NCI-H2227 (cell line): ENCODE measurements at regions not wholly inside any gene's neighbourhood (a gene's known extent, or its start where the extent isn't known, plus 50 kb on each side); places are given as distances from the start of the nearest gene placed in this dataset.
"Not testable (repeated sequence)": the region's sequence is repeated elsewhere in the genome, so short reads cannot be mapped to it uniquely, and the experiment has no call there.

Source experiments
- DNase-seq: peaks from one replicate; lab custom pipeline; 2025; ENCODE audit not compliant: unreplicated experiment; lab: John Stamatoyannopoulos, UW

GRCh38 chr5:21484498-21484889 lies 1368.7 kb downstream of the CDH12 start:
- not testable (repeated sequence) for DNase-seq

DNA sequence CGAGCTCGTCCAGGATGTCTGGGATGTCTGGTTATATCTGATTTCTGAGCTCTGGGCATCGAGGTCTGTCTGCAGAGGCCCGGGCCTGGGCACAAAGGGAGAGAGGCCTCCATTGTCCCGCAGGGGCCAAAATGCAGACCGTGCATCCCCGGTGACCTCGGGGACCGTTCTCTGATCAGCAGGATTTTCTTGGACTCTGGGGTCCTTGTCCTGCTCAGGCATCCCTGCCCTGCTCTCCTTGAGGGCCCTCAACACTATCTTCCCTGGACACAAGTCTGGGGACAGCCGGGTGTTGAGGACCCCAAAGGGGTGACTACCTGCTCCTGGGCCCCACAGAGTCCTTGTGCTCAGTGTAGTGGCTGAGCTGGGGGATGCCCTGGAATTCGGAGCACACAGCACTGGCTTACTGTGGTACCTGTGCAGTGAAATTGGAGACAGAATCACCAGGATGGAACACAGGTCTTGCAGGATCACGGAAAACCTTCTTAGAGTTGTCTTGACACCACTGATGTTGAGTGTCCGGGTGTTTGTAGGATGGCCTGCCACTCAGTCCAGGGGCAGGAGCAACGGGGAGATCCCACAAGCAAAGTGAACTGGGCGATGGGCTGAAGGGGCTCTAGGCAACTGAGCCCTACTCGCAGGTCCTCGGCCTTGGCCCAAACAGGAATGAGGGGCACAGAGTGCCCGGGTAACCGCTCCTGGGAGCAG lies 1369.2 kb downstream of the CDH12 start:
- DNase-seq = not testable (repeated sequence)

DNA sequence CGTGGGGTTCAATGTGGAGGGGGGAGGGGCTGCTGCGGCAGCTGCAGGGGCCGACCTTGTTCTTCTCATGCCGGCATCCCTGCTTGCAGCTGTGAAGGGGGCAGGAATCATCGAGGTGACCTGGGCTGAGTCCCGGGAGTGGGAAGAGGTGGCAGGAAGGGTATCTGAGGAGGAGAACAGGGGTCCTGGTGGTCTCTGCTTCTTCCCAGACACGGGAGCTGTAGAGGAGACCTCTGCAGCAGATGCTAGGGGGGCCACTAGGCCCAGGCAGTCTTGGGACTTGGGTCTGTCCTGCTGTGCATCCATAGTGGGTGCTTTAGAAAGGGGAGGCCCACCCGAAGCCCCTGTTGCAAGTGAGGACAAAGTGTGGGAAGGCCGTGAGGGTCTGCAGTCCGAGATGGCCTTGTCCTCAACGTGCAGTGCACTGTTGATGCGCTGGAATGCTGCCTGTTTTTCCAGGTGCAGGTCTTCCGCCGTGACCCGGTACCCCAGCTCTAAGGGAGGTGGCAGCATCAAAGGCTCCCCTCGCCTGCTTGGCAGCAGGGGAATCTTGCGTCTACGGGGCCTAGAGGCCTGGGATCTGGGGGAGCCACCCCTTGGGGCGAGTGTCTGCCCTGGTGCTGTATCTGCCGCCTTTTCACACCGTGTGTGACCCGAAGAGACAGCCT lies 1370.0 kb downstream of the CDH12 start:
- DNase-seq = not testable (repeated sequence)

DNA sequence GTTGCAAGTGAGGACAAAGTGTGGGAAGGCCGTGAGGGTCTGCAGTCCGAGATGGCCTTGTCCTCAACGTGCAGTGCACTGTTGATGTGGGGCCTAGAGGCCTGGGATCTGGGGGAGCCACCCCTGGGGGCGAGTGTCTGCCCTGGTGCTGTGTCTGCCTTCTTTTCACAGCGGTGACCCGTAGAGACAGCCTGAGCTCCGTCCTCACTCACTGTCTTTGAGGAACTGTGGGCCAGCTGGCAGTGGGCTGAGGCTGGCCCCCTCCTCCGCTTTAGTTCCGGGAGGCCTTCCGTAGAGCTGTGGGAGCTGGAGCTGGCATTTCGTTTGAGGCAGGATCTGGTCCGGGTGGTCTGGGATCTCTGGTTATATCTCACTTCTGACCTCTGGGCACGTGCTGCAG lies 1370.6 kb downstream of the CDH12 start:
- DNase-seq = not testable (repeated sequence)

DNA sequence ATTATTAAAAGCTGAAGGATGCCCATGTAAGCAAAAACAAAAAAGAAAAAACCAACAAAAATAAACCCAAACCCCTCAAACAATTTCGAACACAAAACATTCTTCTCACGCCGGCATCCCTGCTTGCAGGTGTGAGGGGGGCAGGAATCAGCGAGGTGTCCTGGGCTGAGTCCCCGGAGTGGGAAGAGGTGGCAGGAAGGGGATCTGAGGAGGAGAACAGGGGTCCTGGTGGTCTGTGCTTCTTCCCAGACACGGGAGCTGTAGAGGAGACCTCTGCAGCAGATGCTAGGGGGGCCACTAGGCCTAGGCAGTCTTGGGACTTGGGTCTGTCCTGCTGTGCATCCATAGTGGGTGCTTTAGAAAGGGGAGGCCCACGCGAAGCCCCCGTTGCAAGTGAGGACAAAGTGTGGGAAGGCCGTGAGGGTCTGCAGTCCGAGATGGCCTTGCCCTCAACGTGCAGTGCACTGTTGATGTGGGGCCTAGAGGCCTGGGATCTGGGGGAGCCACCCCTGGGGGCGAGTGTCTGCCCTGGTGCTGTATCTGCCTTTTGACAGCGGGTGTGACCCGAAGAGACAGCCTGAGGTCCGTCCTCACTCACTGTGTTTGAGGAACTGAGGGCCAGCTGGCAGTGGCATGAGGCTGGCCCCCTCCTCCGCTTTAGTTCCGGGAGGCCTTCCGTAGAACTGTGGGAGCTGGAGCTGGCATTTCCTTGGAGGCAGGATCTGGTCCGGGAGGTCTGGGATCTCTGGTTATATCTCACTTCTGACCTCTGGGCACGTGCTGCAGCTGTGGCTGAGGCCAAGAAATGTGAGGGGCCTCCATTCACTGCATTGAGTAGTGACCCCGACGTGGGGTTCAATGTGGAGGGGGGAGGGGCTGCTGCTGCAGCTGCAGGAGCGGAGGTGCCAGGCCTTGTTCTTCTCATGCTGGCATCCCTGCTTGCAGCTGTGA lies 1371.5 kb downstream of the CDH12 start:
- DNase-seq = not testable (repeated sequence)

- not testable (repeated sequence) for DNase-seq
These were observed 1373.1 kb downstream of the CDH12 start for GRCh38 chr5:21480054-21480453.

GRCh38 chr5:21473981-21474380 lies 1379.2 kb downstream of the CDH12 start:
- DNase-seq = not testable (repeated sequence)

GRCh38 chr5:21473436-21473835 lies 1379.7 kb downstream of the CDH12 start:
- not testable (repeated sequence) for DNase-seq

- DNase-seq = not testable (repeated sequence)
These were observed 1381.5 kb downstream of the CDH12 start for GRCh38 chr5:21471691-21472090.

DNA sequence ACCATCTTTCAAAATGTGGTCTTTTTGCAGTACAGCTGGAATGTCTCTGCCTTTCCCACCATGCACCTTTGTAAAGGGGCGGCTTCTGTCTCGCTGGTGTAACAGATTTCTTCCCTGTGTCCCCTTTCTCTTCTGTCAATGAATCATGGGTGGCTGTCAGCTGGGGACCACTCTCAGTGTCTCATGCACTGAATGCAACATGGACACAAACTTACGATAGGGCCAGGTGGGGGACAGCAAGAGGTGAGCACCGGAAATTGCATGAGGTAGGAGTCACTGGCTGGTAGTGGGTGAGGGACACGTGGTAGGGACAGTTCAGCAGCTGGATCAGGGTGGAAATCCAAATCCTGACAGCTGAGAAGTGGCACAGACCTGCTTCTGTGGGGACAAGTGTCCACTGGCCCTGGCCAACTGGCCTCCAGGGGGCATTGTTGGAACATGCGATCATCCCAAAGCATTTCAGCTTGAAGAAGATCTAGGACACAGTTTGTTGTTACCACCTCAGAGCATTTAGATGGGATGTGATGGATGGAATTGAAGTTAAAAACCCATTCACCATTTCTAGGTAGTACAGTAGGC lies 1383.5 kb downstream of the CDH12 start:
- peak; percentile 34 for DNase-seq

DNA sequence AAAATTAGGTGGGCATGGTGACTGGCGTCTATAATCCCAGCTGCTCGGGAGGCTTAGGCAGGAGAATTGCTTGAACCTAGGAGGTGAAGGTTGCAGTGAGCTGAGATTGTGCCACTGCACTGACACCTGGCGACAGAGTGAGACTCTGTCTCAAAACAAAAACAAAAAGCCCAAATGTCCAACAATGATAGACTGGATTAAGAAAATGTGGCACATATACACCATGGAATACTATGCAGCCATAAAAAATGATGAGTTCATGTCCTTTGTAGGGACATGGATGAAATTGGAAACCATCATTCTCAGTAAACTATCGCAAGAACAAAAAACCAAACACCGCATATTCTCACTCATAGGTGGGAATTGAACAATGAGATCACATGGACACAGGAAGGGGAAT lies 1385.6 kb downstream of the CDH12 start:
- DNase-seq = not testable (repeated sequence)

DNA sequence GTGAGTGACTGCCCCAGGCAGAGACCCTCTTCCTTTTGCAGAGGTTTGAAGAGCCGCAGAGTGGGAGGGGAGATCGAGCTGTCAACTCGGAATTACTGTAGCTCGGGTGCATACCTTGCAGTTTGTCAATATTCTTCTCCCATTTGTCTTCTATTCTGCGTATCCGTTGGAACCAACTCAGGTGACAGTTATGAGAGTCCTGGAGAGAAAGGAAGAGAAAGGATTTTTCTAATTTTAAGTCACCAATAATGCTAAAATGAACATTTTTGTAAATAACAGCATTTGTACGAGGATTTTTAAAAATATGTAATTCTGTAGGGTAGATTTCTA lies 1393.4 kb downstream of the CDH12 start:
- DNase-seq = not testable (repeated sequence)

DNA sequence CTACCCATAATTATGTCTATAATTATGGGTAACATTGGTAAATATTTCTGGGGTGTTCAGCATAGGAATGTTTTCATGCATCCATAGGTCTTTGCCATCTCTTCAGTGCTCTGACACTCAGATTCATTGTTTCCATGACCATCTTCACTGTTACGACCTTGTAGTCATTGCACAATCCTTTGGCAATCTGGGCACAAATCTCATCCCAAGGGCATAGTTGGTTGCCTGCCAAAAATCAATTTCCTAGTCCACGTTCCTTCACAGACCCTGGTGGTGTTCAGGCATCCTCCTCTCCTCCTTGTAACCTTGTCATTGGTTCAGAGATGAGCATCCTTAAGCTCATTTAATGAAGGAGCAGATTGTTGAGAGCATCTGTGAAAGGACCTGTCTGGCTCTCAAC lies 1400.7 kb downstream of the CDH12 start:
- DNase-seq = no peak

- no peak for DNase-seq
These were observed 1420.5 kb downstream of the CDH12 start for GRCh38 chr5:21432646-21433045.

DNA sequence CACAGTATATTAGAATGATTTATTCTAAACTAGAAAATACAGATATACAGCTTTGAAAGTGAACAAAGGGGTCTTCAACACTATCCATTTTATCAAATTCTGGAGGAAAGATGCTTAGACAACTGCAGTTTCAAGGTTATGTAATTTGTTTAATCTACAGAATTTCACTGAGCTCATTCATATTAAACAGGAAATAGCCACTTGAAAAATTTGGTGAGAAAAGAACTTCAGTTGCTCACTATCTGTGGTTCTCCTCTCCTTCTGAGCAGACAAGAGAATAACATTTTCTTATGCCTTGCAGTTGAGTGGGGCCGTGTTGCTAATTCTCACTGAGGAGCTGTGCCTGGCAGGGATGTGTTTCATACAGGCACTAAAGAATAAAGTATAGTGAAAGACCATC lies 1428.2 kb downstream of the CDH12 start:
- no peak for DNase-seq

DNA sequence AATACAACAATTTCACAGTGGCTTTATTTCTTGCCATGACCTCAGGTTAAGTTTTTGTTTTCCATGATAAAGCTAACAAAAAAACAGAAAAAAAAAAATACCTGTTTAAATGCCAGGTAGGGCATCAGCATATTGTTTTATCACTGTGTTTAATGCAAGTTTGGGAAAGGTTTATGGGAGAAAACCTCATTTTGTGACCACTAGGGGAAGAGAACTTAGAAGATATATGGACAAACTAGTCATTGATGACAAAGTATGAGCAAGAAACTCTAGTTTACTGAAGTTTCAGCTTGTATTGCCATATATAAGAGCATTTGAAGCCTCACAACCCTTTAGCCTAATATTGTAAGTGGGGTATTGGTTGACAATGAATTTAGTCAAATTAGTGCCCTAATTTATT lies 1431.4 kb upstream of the CDH18 start:
- no peak for DNase-seq

DNA sequence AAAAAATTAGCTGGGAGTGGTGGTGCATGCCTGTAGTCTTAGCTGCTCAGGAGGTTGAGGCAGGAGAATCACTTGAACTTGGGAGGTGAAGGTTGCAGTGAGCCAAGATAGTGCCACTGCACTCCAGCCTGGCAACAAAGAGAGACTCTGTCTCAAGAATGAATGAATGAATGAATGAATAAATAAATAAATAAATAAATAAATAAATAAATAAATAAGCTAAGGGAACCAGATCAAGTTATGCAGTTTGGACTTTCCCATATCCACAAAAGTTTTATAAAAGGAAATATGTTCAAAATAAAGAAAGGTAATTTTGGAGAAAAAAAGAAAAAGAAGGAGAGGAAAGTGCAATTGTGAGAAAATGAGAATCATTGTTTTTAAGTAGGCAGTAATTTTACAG lies 1414.1 kb upstream of the CDH18 start:
- not testable (repeated sequence) for DNase-seq

GRCh38 chr5:21398511-21398910 lies 1410.5 kb upstream of the CDH18 start:
- no peak for DNase-seq

DNA sequence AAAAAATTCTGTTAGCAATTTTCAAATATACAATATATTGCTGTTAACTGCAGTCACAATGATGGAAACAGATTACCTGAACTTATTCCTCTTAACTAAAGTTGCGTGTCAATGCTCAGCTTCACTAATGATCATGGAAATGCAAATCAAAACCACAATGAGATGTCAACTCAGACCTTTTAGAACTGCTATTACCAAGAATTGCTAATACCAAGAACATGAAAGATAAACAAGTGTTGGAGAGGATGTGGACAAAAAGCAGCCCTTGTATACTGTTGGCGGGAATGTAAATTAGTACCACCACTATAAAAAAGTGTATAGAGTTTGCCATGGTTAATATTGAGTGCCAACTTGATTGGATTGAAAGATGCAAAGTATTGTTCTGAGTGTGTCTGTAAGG lies 1409.7 kb upstream of the CDH18 start:
- no peak for DNase-seq

DNA sequence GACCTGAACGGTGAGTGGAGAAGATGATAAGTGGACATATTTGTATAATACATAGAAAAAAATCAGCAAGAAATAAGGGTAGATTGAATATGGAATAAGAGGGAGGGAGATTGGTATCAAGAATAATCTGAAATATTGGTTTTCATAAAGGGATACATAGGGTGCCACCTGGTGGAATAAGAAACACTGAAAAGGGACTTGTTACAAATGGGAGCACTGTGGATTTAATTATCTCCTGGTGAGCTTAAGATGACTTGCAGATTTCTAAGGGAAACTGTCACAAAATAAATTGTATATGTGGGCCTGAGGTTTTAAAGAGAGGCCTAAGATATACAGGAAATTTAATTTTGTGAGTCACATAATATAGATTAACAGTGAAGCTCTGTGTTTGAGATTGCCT lies 1403.5 kb upstream of the CDH18 start:
- DNase-seq = no peak

- DNase-seq = not testable (repeated sequence)
These were observed 1372.8 kb upstream of the CDH18 start for GRCh38 chr5:21360754-21361153.
